ENCODE measurements at regions not wholly inside any gene's neighbourhood (a gene's known extent, or its start where the extent isn't known, plus 50 kb on each side); places are given as distances from the start of the nearest gene placed in this dataset.

GRCh38 chr13:76741624-76742023 lies 144.6 kb downstream of the KCTD12 start:
- no peak for DNase-seq

- no peak for DNase-seq
Observed at GRCh38 chr13:76741046-76741445, 145.2 kb downstream of the KCTD12 start.

- no peak for DNase-seq
Observed at GRCh38 chr13:76738616-76739015, 147.6 kb downstream of the KCTD12 start.

GRCh38 chr13:76737526-76737925 lies 148.7 kb downstream of the KCTD12 start:
- no peak for DNase-seq

GRCh38 chr13:76735641-76736040 lies 150.6 kb downstream of the KCTD12 start:
- DNase-seq, result no peak

- no peak for DNase-seq
Observed at GRCh38 chr13:76733671-76734070, 152.5 kb downstream of the KCTD12 start.

GRCh38 chr13:76732367-76732766 lies 153.8 kb downstream of the KCTD12 start:
- no peak for DNase-seq

GRCh38 chr13:76730220-76730619 lies 156.0 kb downstream of the KCTD12 start:
- DNase-seq, result no peak

- DNase-seq, result no peak
Observed at GRCh38 chr13:76729691-76730090, 156.5 kb downstream of the KCTD12 start.

- no peak for DNase-seq
Observed at GRCh38 chr13:76725896-76726295, 160.3 kb downstream of the KCTD12 start.

GRCh38 chr13:76725211-76725610 lies 161.0 kb downstream of the KCTD12 start:
- DNase-seq, result no peak

GRCh38 chr13:76724421-76724820 lies 161.8 kb downstream of the KCTD12 start:
- no peak for DNase-seq

- no peak for DNase-seq
Observed at GRCh38 chr13:76723551-76724232, 162.5 kb downstream of the KCTD12 start.

GRCh38 chr13:76722782-76723181 lies 163.4 kb downstream of the KCTD12 start:
- DNase-seq, result no peak

- no peak for DNase-seq
Observed at GRCh38 chr13:76720821-76721220, 165.4 kb downstream of the KCTD12 start.

GRCh38 chr13:76720416-76720815 lies 165.8 kb downstream of the KCTD12 start:
- DNase-seq, result no peak

- no peak for DNase-seq
Observed at GRCh38 chr13:76719955-76720354, 166.2 kb downstream of the KCTD12 start.

GRCh38 chr13:76717092-76717491 lies 169.1 kb downstream of the KCTD12 start:
- no peak for DNase-seq

GRCh38 chr13:76715621-76716020 lies 170.6 kb downstream of the KCTD12 start:
- no peak for DNase-seq

- no peak for DNase-seq
Observed at GRCh38 chr13:76715075-76715474, 171.1 kb downstream of the KCTD12 start.

GRCh38 chr13:76713280-76713679 lies 172.9 kb downstream of the KCTD12 start:
- DNase-seq, result no peak

GRCh38 chr13:76711550-76712182 lies 174.5 kb downstream of the KCTD12 start:
- DNase-seq, result no peak

- DNase-seq, result no peak
Observed at GRCh38 chr13:76709851-76710250, 176.4 kb downstream of the KCTD12 start.

- no peak for DNase-seq
Observed at GRCh38 chr13:76708138-76708688, 178.0 kb downstream of the KCTD12 start.

GRCh38 chr13:76707360-76707759 lies 178.8 kb downstream of the KCTD12 start:
- no peak for DNase-seq

All from NCI-H2029 (cell line).